ENCODE measurements at regions not wholly inside any gene's neighbourhood (a gene's known extent, or its start where the extent isn't known, plus 50 kb on each side); places are given as distances from the start of the nearest gene placed in this dataset.

GRCh38 chr3:118766306-118766669, 268.4 kb downstream of the IGSF11 start:
- no peaks in the 10 kb centered on the region for H3K27me3 Mint-ChIP-seq

GRCh38 chr3:118772036-118772435, 262.6 kb downstream of the IGSF11 start:
- ATAC-seq (no peak), DNase-seq (ENCODE audit: low spot score) (no peak)
- peaks cover 3% of the 10 kb centered on the region for H3K9me3 Mint-ChIP-seq
- H3K4me1 Mint-ChIP-seq (ENCODE audit: low read depth in 2 of 2) = no peaks in the 10 kb centered on the region
- H3K4me3 Mint-ChIP-seq = no peak overlapping the region
- H3K36me3 Mint-ChIP-seq = no peaks in the 10 kb centered on the region
- H3K27me3 Mint-ChIP-seq = no peaks in the 10 kb centered on the region
- no peak overlapping the region for H3K27ac Mint-ChIP-seq

More at GRCh38 chr3:118766306-118766669, 268.4 kb downstream of the IGSF11 start:
- Mint-ChIP-seq H3K9me3 (no peaks in the 10 kb centered on the region), H3K27ac (no peak overlapping the region), H3K4me3 (no peak overlapping the region), H3K36me3 (no peaks in the 10 kb centered on the region), H3K4me1 (ENCODE audit: low read depth in 2 of 2) (no peaks in the 10 kb centered on the region)
- DNase-seq (ENCODE audit: low spot score) (no peak), ATAC-seq (no peak)

- DNase-seq (ENCODE audit: low spot score) = no peak
- H3K27me3 Mint-ChIP-seq = no peaks in the 10 kb centered on the region
- H3K9me3 Mint-ChIP-seq = peaks cover 5% of the 10 kb centered on the region
- H3K27ac Mint-ChIP-seq = no peak overlapping the region
- H3K4me1 Mint-ChIP-seq (ENCODE audit: low read depth in 2 of 2) = no peaks in the 10 kb centered on the region
- no peak for ATAC-seq
- H3K36me3 Mint-ChIP-seq = no peaks in the 10 kb centered on the region
- no peak overlapping the region for H3K4me3 Mint-ChIP-seq
Observed at GRCh38 chr3:118772547-118773011, 262.1 kb downstream of the IGSF11 start.

- no peak overlapping the region for H3K27ac Mint-ChIP-seq
- no peak for ATAC-seq
- peaks cover 5% of the 10 kb centered on the region for H3K9me3 Mint-ChIP-seq
- H3K36me3 Mint-ChIP-seq = no peaks in the 10 kb centered on the region
- H3K4me3 Mint-ChIP-seq = no peak overlapping the region
- no peak for DNase-seq (ENCODE audit: low spot score)
- no peaks in the 10 kb centered on the region for H3K27me3 Mint-ChIP-seq
- no peaks in the 10 kb centered on the region for H3K4me1 Mint-ChIP-seq (ENCODE audit: low read depth in 2 of 2)
Observed at GRCh38 chr3:118775021-118775420, 259.6 kb downstream of the IGSF11 start.

GRCh38 chr3:118778201-118778600, 256.4 kb downstream of the IGSF11 start:
- no peak for ATAC-seq
- Mint-ChIP-seq H3K4me3 (no peak overlapping the region), H3K27ac (no peak overlapping the region), H3K27me3 (no peaks in the 10 kb centered on the region), H3K36me3 (no peaks in the 10 kb centered on the region), H3K9me3 (peaks cover 2% of the 10 kb centered on the region), H3K4me1 (ENCODE audit: low read depth in 2 of 2) (no peaks in the 10 kb centered on the region)
- no peak for DNase-seq (ENCODE audit: low spot score)

GRCh38 chr3:118781232-118781631, 253.4 kb downstream of the IGSF11 start:
- ATAC-seq (no peak), DNase-seq (ENCODE audit: low spot score) (no peak)
- Mint-ChIP-seq H3K4me1 (ENCODE audit: low read depth in 2 of 2) (no peaks in the 10 kb centered on the region), H3K27ac (no peak overlapping the region), H3K4me3 (no peak overlapping the region), H3K9me3 (peaks cover 7% of the 10 kb centered on the region), H3K36me3 (no peaks in the 10 kb centered on the region), H3K27me3 (peaks cover 0 to 8% of the 10 kb centered on the region in 2 donors)

GRCh38 chr3:118781839-118782238, 252.8 kb downstream of the IGSF11 start:
- Mint-ChIP-seq H3K9me3 (peaks cover 7% of the 10 kb centered on the region), H3K4me1 (ENCODE audit: low read depth in 2 of 2) (no peaks in the 10 kb centered on the region), H3K36me3 (no peaks in the 10 kb centered on the region), H3K27ac (no peak overlapping the region), H3K27me3 (peaks cover 0 to 8% of the 10 kb centered on the region in 2 donors), H3K4me3 (no peak overlapping the region)
- no peak for ATAC-seq
- DNase-seq (ENCODE audit: low spot score) = no peak

GRCh38 chr3:118782755-118783202, 251.9 kb downstream of the IGSF11 start:
- Mint-ChIP-seq H3K36me3 (no peaks in the 10 kb centered on the region), H3K27me3 (peaks cover 0 to 10% of the 10 kb centered on the region in 2 donors), H3K4me3 (no peak overlapping the region), H3K4me1 (ENCODE audit: low read depth in 2 of 2) (no peaks in the 10 kb centered on the region), H3K27ac (no peak overlapping the region), H3K9me3 (peaks cover 5% of the 10 kb centered on the region)
- ATAC-seq = no peak
- DNase-seq (ENCODE audit: low spot score) = no peak

- Mint-ChIP-seq H3K4me3 (no peak overlapping the region), H3K27ac (no peak overlapping the region), H3K27me3 (peaks cover 2 to 23% of the 10 kb centered on the region in 2 donors), H3K9me3 (peaks cover 5% of the 10 kb centered on the region), H3K4me1 (ENCODE audit: low read depth in 2 of 2) (no peaks in the 10 kb centered on the region), H3K36me3 (no peaks in the 10 kb centered on the region)
- DNase-seq (ENCODE audit: low spot score) (no peak), ATAC-seq (no peak)
Observed at GRCh38 chr3:118785415-118785814, 249.2 kb downstream of the IGSF11 start.

- no peak for ATAC-seq
- no peak for DNase-seq (ENCODE audit: low spot score)
- Mint-ChIP-seq H3K36me3 (no peaks in the 10 kb centered on the region), H3K27ac (no peak overlapping the region), H3K27me3 (peaks cover 9 to 25% of the 10 kb centered on the region in 2 donors), H3K9me3 (peaks cover 3% of the 10 kb centered on the region), H3K4me3 (no peak overlapping the region), H3K4me1 (ENCODE audit: low read depth in 2 of 2) (no peaks in the 10 kb centered on the region)
Observed at GRCh38 chr3:118791246-118791645, 243.4 kb downstream of the IGSF11 start.

GRCh38 chr3:118792191-118792590, 242.5 kb downstream of the IGSF11 start:
- ATAC-seq (no peak), DNase-seq (ENCODE audit: low spot score) (no peak)
- peaks cover 9 to 25% of the 10 kb centered on the region in 2 donors for H3K27me3 Mint-ChIP-seq
- H3K36me3 Mint-ChIP-seq = no peaks in the 10 kb centered on the region
- H3K4me1 Mint-ChIP-seq (ENCODE audit: low read depth in 2 of 2) = no peaks in the 10 kb centered on the region
- no peak overlapping the region for H3K27ac Mint-ChIP-seq
- no peak overlapping the region for H3K4me3 Mint-ChIP-seq
- H3K9me3 Mint-ChIP-seq = peaks cover 3% of the 10 kb centered on the region

- DNase-seq (ENCODE audit: low spot score) = no peak
- ATAC-seq = no peak
- Mint-ChIP-seq H3K27me3 (peaks cover 9 to 19% of the 10 kb centered on the region in 2 donors), H3K4me3 (no peak overlapping the region), H3K9me3 (peaks cover 3% of the 10 kb centered on the region), H3K4me1 (ENCODE audit: low read depth in 2 of 2) (no peaks in the 10 kb centered on the region), H3K36me3 (no peaks in the 10 kb centered on the region), H3K27ac (no peak overlapping the region)
Observed at GRCh38 chr3:118793176-118793575, 241.5 kb downstream of the IGSF11 start.

GRCh38 chr3:118799303-118799702, 235.3 kb downstream of the IGSF11 start:
- Mint-ChIP-seq H3K27ac (no peak overlapping the region), H3K4me3 (no peak overlapping the region), H3K27me3 (peaks cover 7 to 10% of the 10 kb centered on the region in 2 donors), H3K36me3 (no peaks in the 10 kb centered on the region), H3K9me3 (no peaks in the 10 kb centered on the region), H3K4me1 (ENCODE audit: low read depth in 2 of 2) (no peaks in the 10 kb centered on the region)
- ATAC-seq (no peak), DNase-seq (ENCODE audit: low spot score) (no peak)

- H3K4me1 Mint-ChIP-seq (ENCODE audit: low read depth in 2 of 2) = no peaks in the 10 kb centered on the region
- no peak overlapping the region for H3K27ac Mint-ChIP-seq
- no peak for ATAC-seq
- no peaks in the 10 kb centered on the region for H3K36me3 Mint-ChIP-seq
- H3K4me3 Mint-ChIP-seq = no peak overlapping the region
- no peaks in the 10 kb centered on the region for H3K9me3 Mint-ChIP-seq
- peaks cover 4 to 22% of the 10 kb centered on the region in 2 donors for H3K27me3 Mint-ChIP-seq
- DNase-seq (ENCODE audit: low spot score) = no peak
Observed at GRCh38 chr3:118801899-118802298, 232.7 kb downstream of the IGSF11 start.
